ENCODE measurements at regions not wholly inside any gene's neighbourhood (a gene's known extent, or its start where the extent isn't known, plus 50 kb on each side); places are given as distances from the start of the nearest gene placed in this dataset.
A peak's percentile ranks its signal among the peaks of the same experiment; 100 is the strongest.
"Not testable (repeated sequence)": the region's sequence is repeated elsewhere in the genome, so short reads cannot be mapped to it uniquely, and the experiment has no call there.

- no peak for TF ChIP-seq CTCF (conservative IDR thresholded peaks at IDR 0.05; ENCODE audit: low read depth, low read length)
- DNase-seq (ENCODE audit: low read depth) = no peak
- no peak overlapping the region for H3K4me3 ChIP-seq (ENCODE audit: low read depth, low read length)
These were observed 811.0 kb downstream of the METTL15 start for GRCh38 chr11:28919194-28919593.

DNA sequence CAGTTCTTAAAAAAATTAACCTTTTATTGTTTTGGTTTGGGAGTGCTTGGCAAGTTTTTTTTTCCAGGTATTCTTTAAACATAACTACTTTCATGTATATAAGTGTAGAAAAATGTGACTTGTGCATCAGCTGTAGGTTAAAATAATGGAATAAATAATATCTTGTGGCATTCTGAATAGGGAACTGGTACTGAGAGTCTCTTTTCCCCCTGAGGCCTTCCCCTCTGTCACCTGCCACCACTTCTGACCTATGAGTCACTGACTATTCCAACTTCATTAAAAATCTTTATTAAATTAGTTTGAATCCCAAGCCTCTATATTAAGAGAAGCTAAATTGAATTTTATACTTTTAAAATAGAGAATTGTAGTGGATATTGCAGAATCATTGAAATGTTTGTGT is 805.7 kb downstream of the METTL15 start:
- no peak for TF ChIP-seq CTCF (conservative IDR thresholded peaks at IDR 0.05; ENCODE audit: low read depth, low read length)
- DNase-seq (ENCODE audit: low read depth) = no peak

DNA sequence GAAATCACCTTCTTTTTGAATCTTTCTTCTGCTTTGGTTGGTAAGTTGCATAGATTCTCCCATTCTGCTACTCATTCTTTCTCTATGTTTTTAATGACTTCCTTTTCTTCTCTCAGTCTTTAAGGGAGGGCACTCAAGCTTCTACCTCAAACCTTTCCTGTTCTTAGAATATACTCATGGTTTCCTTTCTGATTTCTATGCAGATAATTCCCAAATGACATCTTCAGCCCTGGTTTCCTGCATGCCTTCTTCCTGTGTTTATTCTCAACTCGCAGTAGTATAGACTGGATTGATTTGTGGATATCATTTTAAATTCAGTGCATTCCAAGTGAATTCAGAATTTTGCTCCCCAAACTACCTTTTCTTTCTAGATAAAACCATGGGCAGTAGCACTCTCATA is 803.6 kb downstream of the METTL15 start:
- DNase-seq (ENCODE audit: low read depth) = no peak
- TF ChIP-seq CTCF (conservative IDR thresholded peaks at IDR 0.05; ENCODE audit: low read depth, low read length) = no peak
- no peak overlapping the region for H3K4me3 ChIP-seq (ENCODE audit: low read depth, low read length)

More for the DNA sequence above, 805.7 kb downstream of the METTL15 start:
- H3K4me3 ChIP-seq (ENCODE audit: low read depth, low read length) = no peak overlapping the region

GRCh38 chr11:28910926-28911325 is 802.7 kb downstream of the METTL15 start:
- no peak for TF ChIP-seq CTCF (conservative IDR thresholded peaks at IDR 0.05; ENCODE audit: low read depth, low read length)
- H3K4me3 ChIP-seq (ENCODE audit: low read depth, low read length) = no peak overlapping the region
- peak; percentile 46 for DNase-seq (ENCODE audit: low read depth)

DNA sequence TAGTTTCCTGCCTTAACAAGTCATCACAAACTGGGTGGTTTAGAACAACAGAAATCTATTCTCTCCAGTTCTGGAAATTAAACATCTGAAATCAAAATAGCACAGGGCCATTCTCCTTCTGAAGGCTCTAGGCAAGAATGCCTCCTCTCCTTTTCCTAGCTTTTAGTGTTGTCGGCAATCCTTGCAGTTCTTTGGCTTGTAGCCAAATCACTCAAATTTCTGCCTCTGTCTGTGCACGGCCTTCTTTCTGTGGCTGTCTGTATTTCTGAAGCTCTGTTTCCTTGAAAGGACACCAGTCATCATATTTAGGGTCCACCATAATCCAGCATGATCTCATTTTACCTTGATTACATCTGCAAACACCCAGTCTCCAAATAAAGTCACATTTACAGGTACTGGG is 795.5 kb downstream of the METTL15 start:
- DNase-seq (ENCODE audit: low read depth) = peak; percentile 63
- TF ChIP-seq CTCF (conservative IDR thresholded peaks at IDR 0.05; ENCODE audit: low read depth, low read length) = no peak
- H3K4me3 ChIP-seq (ENCODE audit: low read depth, low read length) = no peak overlapping the region

DNA sequence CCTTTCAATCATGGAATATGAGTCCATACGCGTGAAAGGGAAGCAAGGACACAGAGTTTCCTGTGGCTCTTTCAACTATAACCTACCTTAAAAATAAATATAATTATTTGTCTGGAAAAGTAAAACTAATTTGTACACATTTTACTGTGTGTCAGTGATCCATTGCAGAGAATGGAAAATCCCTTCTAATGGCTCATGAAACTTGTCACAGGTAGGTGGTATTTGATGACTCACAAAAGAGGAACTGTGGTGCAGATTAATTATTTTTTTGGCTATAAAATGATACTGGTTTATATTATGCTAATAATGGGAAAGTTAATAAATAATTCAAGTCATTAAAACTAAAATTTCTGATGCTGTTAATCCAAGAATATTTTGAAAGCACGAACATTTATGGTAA is 792.2 kb downstream of the METTL15 start:
- TF ChIP-seq CTCF (conservative IDR thresholded peaks at IDR 0.05; ENCODE audit: low read depth, low read length) = no peak

DNA sequence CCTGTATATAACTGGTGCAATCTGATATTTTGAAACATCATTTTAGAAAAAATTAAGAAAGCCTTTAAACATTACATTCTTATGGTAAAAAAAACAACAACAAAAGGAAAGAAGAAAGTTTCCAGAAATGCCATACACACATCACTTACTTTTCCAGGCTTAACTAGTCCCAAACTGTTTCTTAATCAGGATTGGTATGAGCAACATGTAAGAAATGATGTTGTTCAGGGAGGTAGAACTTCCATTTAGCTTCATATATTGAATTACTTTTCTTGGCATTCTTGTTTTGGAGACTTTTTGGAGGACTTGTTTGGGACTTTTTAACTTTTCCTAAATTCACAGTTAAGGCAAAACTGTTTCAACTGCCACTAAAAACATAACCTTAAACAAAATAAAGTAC is 791.5 kb downstream of the METTL15 start:
- no peak overlapping the region for H3K4me3 ChIP-seq (ENCODE audit: low read depth, low read length)
- no peak for DNase-seq (ENCODE audit: low read depth)
- no peak for TF ChIP-seq CTCF (conservative IDR thresholded peaks at IDR 0.05; ENCODE audit: low read depth, low read length)

More for the DNA sequence above, 792.2 kb downstream of the METTL15 start:
- no peak for DNase-seq (ENCODE audit: low read depth)
- no peak overlapping the region for H3K4me3 ChIP-seq (ENCODE audit: low read depth, low read length)

DNA sequence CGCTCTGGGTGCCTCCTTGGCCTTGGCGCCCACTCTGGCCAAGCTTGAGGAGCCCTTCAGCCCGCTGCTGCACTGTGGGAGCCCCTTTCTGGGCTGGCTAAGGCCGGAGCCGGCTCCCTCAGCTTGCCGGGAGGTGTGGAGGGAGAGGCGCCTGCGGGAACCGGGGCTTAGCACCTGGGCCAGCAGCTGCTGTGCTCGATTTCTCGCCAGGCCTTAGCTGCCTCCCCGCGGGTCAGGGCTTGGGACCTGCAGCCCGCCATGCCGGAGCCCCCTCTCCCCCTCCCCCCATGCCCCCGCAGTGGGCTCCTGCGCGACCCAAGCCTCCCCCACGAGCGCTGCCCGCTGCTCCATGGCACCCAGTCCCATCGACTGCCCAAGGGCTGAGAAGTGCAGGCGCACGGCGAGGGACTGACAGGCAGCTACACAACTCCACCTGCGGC is 782.4 kb downstream of the METTL15 start:
- not testable (repeated sequence) for DNase-seq (ENCODE audit: low read depth); H3K4me3 ChIP-seq (ENCODE audit: low read depth, low read length)

Data from choroid plexus epithelial cell (primary cell).